OCI-M2 (cell line): ENCODE measurements at regions not wholly inside any gene's neighbourhood (a gene's known extent, or its start where the extent isn't known, plus 50 kb on each side); places are given as distances from the start of the nearest gene placed in this dataset.
"Not testable (repeated sequence)": the region's sequence is repeated elsewhere in the genome, so short reads cannot be mapped to it uniquely, and the experiment has no call there.

Experiments used
- DNase-seq: peaks from one replicate; lab custom pipeline; 2025; ENCODE audit not compliant: unreplicated experiment; lab: John Stamatoyannopoulos, UW

DNA sequence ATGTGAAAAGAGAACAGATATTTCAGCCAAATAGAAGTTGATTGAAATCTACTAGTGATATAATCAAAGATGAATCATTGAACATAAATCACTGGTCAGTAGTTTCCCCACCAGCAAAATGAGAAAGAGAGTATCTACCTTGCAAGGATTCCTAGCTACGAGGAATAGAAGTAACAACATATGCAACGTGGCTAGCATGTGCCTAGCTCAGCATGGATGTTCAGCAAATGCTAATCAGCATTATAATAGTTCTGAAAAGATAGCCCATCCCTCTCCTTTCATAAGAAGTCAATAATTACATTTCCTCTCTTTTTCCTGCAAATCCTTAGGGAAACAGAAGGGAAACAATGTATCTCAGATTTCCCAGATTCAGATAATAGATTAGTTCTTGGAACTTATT is 417.2 kb downstream of the SATB2 start:
- DNase-seq: no peak

DNA sequence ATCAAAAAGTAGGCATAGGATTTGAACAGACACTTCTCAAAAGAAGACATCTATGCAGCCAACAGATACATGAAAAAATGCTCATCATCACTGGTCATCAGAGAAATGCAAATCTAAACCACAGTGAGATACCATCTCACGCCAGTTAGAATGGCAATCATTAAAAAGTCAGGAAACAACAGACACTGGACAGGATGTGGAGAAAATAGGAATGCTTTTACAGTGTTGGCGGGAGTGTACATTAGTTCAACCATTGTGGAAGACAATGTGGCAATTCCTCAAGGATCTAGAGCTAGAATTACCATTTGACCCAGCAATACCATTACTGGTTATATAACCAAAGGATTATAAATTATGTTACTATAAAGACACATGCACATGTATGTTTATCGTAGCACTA is 424.0 kb downstream of the SATB2 start:
- not testable (repeated sequence) for DNase-seq

- DNase-seq: no peak
Observed at GRCh38 chr2:199025146-199025545, 432.6 kb downstream of the SATB2 start.

DNA sequence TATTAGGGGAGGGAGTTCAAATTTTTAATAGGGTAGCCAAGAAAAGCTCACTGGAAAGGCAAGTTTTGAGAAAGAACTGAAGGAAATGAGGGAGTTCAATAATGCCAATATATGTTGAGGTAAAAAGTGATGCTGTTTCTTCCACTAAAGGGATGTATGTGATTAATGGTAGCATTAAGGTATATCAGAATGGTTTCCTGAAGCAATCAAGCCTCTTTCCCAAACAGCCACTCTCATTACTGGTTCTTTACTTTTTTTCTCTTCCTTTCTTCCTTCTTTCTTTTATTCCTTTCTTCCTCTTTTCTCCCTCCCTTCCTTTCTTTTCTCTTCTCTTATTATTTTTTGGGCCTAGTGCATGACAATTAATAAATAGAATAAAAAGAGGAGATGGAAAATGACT is 433.5 kb downstream of the SATB2 start:
- DNase-seq: no peak

GRCh38 chr2:199019898-199020507 is 437.7 kb downstream of the SATB2 start:
- no peak for DNase-seq

GRCh38 chr2:199018826-199019225 is 438.9 kb downstream of the SATB2 start:
- no peak for DNase-seq

DNA sequence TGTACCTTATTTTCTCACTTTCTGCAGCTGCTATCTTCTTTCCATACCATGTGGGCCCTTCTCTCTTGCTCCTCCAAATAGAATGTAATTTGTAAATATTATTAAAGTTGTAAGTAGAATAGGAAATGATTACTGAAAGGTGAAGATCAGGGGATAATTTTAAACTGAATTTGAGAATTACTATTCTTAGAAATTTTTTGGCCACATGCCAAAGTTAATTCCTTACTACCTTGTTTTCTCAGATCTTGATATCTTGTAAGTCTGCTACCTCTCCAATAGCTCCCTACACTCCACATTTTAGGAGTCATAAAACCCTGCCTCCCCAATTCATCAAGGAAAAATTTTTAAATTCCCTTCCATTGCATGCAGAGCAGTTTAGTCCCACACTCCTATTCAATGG is 442.7 kb downstream of the SATB2 start:
- DNase-seq: no peak

- no peak for DNase-seq
Observed at GRCh38 chr2:199014226-199014625, 443.5 kb downstream of the SATB2 start.

GRCh38 chr2:199011908-199012307 is 445.8 kb downstream of the SATB2 start:
- no peak for DNase-seq

GRCh38 chr2:198994678-198995077 is 463.1 kb downstream of the SATB2 start:
- no peak for DNase-seq

DNA sequence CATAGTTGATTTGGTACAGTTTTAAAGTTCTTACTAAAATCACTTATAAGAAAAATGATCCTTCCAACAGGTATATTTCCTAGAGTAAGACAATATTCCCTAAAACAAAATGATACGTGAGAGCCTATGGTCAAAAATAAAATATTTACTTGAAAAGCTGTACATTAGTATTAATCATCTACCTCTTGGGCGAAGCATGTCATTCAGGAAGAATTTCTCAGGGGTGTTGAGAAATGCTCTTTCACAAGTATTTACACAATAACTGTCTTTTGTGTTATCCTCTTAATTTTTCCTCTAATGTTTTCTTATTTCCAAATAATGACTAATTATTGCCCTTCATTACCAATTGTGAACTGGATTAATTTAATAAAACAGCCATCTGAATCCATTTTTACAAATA is 466.3 kb downstream of the SATB2 start:
- DNase-seq: no peak

DNA sequence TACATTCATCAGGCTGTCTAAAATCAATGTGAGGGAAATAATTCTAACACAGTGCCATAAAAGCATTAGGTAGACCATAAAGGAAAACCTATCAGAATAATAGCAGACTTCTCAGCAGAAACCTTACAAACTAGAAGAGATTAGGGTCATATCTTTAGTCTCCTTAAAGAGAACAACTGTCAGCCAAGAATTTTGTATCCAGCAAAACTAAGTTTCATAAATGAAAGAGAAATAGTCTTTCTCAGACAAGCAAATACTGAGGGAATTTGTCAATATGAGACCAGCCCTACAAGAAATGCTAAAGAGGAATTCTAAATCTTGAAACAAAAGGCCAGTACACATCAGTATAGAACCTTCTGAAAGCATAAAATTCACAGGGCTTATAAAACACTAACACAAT is 482.0 kb downstream of the SATB2 start:
- DNase-seq: no peak

- no peak for DNase-seq
Observed at GRCh38 chr2:198973785-198974184, 484.0 kb downstream of the SATB2 start.

- DNase-seq: no peak
Observed at GRCh38 chr2:198973181-198973580, 484.6 kb downstream of the SATB2 start.

DNA sequence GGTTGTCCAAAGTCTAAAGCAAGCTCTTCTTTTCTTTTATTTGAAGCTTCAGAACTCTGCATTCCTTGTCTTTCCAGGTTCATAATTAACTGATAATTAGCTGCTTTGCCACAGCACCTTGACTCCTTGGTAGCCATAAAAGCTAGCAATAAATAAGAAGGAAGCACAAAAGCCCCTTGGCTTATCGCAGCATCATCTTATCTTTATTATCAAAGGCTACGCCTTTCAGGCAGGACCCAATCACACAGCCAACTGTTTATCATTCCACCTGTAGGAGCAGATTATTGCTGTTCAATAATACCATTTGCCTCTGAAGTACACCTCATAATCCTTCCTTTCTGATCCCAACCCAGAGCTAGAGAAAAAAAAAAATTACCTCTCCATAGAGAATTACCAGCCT is 489.2 kb downstream of the SATB2 start:
- no peak for DNase-seq

DNA sequence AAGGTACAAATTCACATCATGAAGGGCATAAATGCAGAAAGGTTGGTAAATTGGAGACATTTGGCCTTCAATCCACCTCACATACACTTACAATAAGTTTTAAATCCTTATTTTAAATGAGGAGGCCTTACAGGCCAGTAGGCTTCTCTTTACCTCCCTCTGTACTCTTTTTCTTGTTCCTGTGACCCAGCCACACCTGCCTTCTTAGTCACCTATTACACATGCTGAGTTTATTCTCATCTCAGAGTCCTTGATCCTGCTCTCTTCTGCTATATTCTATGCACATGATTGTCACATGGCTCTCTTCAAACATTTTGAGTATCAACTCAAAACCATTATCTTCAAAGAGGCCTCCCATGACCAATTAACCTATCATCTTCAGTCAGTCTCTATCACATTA is 491.5 kb downstream of the SATB2 start:
- DNase-seq: no peak

GRCh38 chr2:198961547-198961946 is 496.2 kb downstream of the SATB2 start:
- DNase-seq: no peak

DNA sequence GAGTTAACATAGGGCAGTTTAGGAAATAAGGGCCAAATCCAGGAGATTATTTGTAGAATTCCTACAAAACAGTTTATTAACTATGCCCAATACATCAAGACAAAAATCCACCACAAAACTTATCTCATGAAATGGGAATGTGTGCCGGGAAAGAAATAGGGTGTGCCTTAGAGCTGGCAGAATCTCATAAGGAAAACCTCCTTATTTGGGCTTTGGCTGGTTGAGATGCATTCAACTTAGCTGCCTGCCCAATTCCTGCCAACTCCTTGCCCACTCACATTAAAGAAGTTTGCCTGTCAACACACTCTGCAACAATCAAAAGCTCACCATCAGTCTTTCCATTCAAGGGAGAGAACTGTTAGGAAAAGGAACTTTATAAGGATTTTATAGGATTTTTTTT is 500.6 kb downstream of the SATB2 start:
- DNase-seq: no peak

- no peak for DNase-seq
Observed at GRCh38 chr2:198953328-198953727, 504.4 kb downstream of the SATB2 start.

DNA sequence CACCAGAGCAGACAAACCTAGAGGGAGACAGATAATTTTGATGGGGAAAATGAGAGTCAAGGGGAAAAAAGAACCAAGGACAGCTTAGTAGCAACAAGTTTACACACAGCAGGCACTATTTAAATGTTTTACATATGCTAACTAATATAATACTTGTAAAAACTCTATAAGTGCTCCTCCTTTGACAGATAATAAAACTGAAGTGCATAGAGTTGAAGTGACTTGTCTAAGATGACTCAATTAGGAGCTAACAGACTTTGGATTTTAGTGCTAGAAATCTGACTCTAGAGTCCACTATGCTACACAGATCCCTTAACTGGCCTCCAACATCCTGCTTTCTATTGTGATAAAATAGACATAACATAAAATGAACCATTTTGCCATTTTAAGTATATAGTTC is 506.9 kb downstream of the SATB2 start:
- DNase-seq: no peak

- no peak for DNase-seq
Observed at GRCh38 chr2:198945496-198945895, 512.2 kb downstream of the SATB2 start.

DNA sequence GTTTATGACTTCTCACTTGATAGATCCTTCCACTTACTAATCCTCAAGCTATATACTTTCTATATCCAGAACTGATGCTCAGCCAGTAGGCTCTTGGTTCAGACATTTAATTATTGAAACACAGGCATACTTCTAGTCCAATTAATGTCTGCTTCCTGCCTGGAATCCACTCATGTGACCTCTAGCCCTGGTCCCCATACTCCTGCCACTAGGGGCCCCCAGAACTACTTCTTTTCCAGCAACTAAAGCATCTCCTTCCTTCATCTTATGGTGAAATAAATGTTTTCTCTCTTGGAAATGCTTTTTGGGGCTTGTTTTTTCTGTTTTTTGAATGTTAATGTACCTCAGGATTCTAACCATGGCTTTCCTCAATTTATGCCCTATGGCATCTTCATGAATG is 527.6 kb downstream of the SATB2 start:
- DNase-seq: no peak

DNA sequence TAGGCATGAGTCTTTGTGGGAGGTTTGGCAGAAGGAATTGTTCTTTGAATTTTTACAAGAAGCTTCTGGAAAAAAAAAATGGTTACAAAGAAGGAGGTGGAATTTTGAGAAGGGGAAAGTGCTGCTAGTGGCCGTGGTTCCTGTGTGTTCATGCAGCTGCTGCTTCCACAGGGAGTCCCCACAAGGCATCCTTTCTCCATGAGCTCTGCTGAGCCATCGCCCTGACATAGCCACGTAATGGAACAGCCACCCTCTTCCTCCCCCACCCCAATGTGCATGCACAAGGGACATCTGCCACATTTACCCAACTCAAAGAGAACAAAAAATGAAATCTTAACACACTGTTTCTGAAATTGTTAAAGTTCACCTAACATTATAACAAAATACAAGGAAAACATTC is 529.7 kb downstream of the SATB2 start:
- no peak for DNase-seq
